Stimulated activated CD4-positive, alpha-beta T cell treated with anti-CD3 and anti-CD28 coated beads, TNF-alpha, amount 100 ng/mL, for 48 hours (primary cell): ENCODE measurements at regions not wholly inside any gene's neighbourhood (a gene's known extent, or its start where the extent isn't known, plus 50 kb on each side); places are given as distances from the start of the nearest gene placed in this dataset.
"Not testable (repeated sequence)": the region's sequence is repeated elsewhere in the genome, so short reads cannot be mapped to it uniquely, and the experiment has no call there.

Source experiments
- DNase-seq, 3 donors: peaks; one replicate each; pipeline ENCODE4 v3.0.0-alpha.2; 2020; ENCODE audit warnings: low read depth in 3 of 3

DNA sequence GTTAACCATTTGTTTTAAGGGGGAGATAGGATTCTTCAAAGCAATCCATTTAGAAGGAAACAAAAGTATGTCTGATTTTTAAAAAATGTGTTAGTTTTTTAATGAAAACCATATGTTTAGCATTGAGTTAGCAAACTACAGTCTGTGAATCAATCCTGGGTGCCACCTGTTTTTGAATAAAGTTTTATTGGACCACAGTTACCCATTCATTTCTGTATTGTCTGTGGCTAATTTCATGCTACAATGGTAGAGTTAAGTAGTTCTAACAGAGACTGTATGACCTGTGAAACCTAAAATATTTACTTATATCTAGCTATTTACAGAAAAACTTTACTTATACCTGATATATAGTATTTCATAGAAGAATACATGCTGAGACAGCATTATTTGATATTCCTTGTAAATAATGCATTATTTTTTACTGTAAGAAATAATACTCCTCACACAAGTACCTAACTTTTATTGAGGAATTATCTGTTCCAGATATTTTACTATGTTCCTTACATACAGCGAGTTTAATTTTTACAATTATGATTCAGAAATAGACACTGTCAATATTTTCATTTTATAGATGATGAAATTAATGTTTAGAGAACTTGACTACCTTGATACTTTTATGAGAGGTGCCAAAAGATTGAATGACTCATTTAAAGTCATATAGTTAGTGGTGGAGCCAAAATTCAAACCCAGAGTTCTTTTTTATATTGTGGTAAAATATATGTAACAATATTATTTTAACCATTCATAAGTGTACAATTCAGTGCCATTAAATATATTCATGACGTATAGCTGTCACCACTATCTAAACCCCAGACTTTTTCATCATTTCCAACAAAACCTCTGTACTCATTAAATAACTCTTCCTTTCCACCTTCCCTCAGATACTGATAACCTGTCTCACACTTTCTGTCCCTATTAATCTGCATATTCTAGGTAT lies 122.0 kb downstream of the GLUD2 start:
- no peak for DNase-seq

DNA sequence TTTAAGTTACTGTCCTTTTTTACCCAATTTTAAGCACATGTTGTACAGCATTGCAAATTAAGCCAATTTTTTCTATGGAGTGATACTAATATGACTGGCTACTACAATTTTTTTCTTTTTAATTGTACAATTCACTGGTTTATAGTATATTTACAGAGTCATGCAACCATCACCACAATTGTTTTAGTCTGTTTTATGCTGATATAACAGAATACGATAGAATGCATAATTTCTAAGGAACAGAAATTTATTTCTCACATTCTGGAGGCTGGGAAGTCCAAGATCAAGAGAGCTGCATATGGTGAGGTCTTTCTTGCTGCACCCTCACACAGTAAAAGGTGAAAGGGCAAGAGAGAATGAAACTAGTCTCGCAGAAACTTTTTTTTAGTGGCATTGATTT lies 125.3 kb downstream of the GLUD2 start:
- no peak for DNase-seq

DNA sequence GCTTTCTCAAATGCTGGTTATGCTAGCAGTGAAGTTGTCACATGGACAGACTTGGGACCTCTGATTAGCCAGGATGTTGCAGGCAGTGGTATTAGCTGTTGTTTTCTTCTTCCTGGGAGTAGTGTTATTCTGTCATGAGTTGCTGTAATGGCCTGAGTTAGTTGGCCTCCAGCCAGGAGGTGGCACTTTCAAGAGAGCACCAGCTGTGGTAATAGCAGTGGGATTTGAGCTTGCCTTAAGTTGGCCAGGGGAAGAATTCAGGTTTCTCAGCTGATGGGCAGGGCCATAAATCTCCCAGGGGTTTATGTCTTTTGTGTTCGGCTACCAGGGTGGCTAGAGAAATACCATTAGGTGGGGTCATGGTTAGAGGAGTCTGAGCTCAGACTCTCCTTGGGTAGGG lies 132.6 kb downstream of the GLUD2 start:
- no peak for DNase-seq

DNA sequence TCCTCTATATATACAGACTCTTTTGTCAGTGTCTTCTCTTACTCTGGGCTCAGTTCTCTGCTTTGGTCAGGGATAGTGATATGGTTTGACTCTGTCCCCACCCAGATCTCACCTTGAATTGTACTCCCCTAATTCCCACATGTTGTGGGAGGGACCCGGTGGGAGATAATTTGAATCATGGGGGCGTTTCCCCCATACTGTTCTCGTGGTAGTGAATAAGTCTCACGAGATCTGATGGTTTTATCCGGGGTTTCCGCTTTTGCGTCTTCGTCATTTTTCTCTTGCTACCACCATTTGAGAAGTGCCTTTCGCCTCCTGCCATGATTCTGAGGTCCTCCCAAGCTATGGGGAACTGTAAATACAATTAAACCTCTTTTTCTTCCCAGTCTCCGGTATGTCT lies 144.4 kb downstream of the GLUD2 start:
- no peak for DNase-seq

DNA sequence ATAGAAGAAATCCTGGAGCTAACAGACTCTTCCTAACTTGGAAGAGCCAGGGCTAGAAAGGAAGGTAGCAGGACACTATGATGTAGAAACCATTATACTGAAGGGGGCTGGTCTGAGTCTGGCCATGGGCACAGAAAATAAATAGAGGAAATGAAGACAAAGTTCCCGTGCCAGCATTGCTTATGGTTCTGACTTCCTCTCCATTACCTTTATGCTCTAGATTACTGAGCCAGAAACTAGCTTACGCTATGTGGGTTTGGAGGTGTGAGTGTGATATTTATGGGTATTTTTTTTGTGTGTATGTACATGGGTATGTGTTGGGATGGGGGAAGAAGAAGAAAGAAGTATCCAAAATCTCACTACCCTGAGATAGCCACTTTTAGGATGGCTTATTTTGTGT lies 148.3 kb downstream of the GLUD2 start:
- no peak for DNase-seq

DNA sequence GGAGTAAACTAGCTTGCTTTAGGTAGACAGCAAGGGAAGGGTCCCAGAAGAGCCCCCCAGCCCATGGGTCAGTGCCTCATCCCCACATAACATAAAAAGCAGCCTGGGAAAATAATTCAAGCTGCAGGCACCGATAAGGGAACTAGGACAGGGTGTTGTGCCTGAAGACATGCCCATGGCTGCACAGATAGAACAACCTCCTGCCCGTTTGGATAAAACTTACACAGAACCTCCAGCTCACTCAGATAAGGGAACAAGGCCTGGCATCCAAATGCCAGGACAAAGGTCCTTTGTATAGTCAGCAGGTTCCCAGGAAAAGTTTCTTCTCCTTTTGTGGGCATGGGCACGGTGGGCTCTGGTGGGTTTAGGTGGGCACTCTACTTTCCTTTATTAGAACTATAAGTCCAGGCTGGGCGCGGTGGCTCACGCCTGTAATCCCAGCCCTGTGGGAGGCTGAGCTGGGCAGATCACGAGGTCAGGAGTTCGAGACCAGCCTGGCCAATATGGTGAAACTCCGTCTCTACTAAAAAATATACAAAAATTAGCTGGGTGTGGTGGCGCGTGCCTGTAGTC lies 149.5 kb downstream of the GLUD2 start:
- DNase-seq = not testable (repeated sequence)

DNA sequence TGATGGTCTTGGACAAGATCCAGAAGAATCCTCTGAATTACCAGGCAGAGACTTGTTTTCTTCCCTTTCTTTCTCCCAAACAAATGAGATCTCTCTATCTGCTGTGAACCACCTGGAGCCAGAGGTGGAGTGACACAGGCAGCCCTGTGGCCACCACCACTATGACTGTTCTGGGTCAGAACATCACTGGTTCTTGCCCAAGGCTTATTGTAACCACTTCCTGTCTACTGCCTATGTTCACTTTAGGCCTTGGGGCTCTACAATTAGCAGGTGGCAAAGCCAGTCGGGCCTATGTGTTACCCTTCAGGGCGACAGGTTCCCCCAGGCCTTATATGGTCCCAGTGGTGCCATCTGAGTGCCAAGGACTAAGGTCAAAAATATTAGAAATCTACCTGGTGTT lies 161.2 kb downstream of the GLUD2 start:
- DNase-seq = no peak

DNA sequence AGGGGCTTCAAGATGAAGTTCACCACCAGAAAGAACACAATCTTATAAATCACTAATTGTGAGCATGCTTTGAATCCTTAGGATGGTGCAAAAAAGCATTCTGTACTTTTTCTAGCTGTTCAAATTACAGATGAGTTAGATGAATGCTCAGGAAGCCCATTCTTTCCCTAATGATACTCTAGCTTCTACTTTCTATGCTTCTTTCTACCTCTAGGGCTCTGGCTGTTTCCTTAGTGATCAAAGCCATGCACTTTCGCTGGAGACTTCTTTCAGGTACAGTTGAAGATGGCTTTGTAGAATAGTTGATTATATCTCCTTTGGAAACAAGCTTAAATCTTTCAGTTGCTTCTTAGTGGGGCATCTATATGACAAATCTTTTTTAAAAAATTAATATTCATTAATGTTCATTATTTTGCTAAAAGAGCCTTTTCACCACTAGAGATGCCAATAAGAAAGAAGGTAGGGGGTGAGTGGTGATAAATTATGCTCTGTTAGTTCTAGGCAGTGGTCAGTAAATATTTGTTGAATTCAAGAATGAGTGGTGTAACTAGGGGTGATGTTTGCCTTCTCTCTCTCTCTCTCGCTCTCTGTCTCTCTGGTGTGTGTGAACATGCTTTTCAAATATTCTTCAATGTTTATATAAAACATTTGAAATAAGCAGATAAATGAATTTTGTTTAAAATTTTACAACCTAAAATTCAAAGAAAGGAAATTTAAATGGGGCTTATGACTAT lies 169.4 kb downstream of the GLUD2 start:
- DNase-seq = no peak

DNA sequence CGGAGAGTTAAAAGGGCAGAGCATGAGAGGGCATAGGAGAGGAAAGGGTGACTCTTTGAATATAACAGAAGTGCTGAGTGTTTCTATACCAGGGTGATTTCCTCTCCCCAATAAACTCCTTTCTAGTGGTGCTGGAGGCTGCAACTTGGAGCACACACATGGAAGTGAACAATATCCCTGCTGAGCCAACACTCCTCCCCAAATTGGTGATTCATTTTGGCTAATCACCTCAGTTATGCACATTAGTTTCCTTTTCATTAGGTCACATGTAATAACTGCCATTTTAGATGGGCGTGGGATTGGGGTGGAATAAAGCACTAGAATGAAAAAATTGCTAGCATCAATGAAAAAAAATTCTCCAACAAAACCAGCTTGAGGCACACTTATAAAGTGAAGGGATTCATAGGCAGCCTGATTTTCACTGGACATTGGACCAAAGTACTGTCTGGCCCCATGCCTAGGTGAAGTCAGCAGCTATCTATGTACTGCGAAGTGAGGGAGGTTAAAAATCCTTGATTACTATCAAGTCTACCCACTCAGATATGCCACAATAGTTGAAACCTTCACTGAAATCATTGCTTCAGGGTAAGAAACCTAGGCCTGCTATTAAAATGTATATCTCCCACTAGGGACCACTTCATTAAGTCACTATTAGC lies 174.0 kb downstream of the GLUD2 start:
- no peak for DNase-seq

DNA sequence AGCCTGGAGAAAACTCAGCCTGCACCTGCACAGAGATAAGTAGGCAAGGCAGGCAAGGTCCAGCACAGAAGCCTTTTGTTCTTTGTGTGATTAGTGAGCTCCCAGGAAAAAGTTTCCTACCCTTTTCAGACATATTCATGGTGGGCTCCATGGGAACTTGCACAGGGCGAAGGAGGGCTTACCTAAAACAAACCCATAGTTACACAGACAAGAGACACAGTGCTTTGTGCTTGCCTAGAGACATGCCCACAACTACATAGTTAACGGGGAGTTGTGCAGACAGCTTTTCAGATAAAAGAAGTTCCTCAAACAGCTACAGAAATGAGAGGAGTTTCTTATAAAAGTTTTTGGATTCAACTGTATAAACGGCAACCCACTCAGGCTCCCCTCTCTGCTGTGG lies 180.5 kb downstream of the GLUD2 start:
- DNase-seq = no peak

DNA sequence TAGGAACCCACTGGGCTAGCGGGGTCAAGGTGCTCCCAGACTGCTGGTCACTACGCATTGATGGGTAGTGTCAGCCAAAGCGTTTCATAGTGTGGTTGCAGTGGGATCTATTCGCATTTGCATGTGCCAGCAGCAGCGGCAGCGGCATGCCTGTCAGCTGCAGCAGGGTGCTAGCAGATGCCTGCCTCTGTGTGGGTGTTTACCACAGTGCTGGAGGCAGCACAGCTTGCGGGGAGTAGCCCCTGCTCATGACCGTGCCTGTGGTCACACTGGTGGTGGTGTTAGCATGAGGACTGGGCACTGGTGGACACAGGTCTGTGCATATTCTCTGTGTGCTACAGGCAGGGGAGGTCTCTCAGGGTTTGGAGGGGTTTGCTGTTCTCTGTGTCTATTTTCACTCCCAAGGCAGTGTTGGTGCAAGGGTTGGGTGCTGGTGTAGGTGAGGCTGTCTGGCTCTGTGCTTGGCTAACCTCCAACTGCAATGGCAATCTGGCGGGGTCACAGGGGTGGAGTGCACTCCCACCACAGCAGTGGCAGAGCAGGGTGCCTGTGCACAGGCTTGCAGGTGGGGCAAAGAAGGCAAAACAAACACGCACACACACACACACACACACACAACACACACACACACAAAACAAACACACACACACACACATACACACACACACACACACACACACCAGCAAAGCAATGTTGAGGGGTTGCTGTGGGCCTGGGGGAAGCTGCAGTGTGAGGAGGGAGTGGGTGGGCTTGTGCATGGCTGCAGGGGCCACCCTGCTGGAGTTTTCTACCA lies 184.4 kb downstream of the GLUD2 start:
- DNase-seq = no peak

DNA sequence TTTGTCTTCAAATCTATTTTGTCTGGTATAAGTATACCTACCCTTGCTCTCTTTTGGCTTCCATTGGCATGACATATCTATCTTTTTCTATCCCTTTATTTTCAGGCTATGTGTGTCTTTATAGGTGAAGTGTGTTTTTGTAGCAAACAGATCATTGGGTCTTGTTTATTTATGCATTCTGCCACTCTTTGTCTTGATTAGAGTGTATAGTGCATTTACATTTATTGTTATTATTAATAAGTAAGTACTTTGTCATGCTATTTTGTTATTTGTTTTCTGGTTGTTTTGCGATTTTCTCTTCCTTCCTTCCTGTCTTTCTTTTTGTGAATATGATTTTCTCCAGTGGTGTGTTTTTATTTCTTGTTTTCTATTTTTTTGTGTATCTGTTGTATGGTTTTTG lies 188.6 kb downstream of the GLUD2 start:
- no peak for DNase-seq

DNA sequence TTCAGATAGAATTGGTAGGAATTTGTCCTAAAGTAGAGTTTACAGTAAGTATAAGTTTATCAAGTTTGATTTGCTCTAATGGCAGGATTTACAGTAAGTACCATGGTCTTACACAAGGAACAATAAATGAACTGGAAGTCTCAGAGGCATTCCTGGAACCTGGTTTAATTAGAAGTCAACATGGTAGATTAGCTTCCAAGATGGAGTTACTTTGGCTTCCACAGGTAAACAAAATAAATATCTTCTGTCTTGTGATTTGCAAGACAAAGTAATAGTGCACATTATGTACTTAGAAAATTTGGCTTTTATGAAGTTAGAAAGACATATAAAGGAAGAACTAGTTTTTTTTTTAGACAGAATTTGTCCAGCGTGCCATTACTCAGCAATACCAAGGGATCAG lies 190.7 kb downstream of the GLUD2 start:
- no peak for DNase-seq

DNA sequence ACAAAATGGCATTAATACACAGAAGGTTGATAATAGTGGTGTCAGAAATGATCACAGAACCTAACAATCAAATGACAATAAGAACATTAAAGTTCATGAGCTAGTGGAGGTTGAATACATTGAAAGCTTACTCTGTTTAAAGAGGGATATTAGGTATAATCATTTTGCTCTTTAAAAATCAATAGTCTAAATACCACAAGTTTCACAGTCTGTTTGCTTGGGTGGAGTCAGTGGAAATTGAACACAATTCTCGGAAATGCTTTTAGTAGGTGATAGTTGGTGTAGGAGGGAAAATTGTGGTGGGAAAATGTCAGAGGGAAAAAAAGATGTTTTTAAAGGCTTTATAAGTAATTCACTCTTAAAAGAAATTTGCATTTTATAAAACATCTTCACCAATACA lies 197.1 kb downstream of the GLUD2 start:
- DNase-seq = no peak

DNA sequence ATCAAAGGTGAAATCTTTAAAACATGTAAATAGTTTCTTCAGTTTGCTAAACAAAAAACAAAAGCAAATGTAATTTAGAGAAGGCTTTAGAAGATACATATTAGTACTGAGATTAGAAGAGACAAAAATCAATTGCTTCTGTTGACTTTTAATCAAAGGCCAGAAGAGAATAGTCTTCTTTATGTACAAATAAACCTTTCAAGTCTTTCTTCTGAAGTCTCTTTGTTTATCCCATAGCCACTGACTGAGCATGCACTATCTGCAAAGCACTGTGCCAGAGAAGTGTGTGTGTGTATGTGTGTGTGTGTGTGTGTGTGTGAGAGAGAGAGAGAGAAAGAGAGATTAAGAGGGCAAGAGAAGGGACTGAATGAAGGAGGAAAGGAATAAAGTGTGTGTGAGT lies 198.4 kb downstream of the GLUD2 start:
- DNase-seq = no peak

DNA sequence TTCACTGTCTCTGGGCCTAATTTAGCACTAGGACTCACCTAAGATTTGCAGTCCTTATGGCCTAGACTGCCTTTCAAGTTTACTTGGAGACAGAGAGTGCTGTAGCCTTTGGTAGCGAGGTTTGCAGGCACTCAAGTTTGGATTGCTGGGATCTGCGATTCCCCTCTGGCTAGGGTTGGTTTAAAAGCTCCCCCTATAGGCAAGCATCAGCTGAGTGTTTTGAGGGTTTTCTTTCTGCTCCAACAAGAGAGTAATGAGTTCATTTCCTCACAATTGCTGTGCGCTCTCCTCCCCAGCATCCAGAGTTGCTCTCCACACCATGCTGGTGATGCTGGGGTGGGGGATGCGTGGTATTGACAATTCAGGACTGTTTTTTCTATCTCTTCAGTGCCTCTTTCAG lies 206.9 kb downstream of the GLUD2 start:
- DNase-seq = no peak

DNA sequence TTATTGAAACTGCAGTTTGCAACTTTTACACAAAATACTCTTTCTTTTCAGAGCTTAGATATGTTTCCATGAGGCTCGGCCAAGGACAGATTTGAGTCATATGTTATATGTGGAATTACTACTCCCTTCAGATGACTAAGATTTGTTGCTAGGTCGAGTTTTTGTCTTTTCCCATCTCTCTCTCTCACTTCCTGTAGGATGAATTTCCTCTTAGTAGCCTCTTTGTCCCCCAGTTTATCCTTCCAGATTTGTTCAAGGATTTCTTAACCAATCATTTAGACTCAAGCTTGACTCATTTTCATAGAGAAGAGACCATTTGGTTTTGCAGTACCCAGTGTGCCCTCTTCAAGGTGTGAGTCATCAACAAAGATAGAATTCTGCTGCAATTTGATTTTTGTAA lies 209.2 kb downstream of the GLUD2 start:
- no peak for DNase-seq

DNA sequence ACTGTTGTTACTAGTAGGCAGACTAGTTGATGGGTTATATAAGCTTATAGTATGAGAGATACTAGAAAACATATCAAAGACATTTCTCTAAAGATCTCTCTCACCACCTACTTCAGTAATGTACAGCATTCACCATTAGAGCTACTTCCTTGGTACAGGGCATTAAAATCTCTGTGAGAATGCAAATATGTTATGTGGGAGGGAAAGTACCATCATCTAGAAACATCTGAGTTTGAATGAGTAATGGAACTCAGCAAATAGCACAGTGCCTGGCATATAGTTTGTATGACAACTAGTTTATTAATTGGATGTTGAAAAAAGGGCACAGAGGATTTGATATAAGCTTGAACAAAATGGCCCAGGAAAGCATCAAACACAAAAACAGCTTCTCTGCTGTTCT lies 211.1 kb downstream of the GLUD2 start:
- no peak for DNase-seq

DNA sequence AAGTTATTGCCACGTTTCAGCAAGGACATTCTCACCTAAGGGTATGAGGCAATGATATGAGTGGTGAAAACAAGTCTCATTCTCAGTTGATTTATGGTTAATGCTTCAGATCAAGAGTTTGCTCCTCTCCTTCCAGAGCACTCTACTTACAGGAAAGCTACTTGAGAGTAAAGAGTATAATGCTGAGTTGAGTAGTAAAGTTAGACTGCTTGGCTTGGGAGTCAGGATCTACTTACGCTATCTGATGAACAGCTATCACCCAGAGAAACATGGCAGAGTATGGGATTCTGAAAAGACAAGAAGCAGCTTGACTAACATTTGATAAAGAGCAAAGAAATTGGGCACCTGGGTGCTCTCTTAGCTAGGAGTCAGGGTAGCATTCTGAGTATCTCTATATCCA lies 211.8 kb downstream of the GLUD2 start:
- no peak for DNase-seq

DNA sequence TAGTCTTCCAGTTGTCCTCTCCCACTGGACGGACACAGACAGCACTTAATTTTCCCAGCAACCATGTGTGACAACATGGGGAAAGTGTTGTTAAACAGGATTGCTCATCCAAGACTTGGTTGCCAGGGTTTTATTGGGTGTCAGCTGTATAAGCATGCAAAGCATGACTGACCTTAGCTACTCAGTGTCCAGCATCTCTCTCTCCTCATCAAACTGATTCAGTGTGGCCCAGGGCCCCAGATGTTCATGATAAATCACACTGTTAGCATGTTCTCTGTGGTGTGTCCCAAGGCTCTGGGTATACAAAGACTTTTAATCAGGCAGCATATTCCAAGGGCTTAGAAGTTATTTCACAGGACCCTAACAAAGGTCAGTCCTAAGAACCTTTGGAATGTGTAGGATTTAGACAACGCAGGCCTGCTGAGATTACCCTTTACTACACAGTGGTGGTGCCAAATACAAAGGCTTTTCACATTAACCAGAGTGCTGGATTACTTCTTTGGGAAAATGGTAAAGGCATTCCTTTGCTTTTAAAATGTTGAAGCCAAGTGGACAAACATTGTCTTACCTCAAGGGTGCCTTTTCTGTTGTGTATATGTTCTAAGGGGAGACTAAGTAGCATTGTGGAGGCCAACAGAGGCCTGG lies 213.3 kb downstream of the GLUD2 start:
- DNase-seq = no peak

DNA sequence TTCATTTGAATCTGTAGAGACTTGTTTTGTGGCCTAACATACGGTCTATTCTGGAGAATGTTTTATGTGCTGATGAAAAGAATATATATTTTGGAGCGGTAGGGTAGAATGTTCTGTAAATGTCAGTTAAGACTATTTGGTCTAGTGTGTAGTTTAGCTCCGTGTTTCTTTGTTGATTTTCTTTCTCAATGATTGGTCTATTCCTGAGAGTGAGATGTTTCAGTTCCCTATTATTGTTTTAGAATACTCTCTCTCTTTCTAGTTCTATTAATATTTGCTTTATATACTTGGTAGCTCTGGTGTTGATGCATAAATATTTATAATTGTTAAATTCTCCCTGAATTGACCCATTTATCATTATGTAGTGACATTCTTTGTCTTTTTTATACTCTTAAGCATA lies 236.5 kb downstream of the GLUD2 start:
- no peak for DNase-seq
